Activated T-helper 9 cell treated with anti-CD3 and anti-CD28 coated beads, Interleukin-2, amount 50 U/mL, for 16 hours (primary cell): ENCODE measurements at regions not wholly inside any gene's neighbourhood (a gene's known extent, or its start where the extent isn't known, plus 50 kb on each side); places are given as distances from the start of the nearest gene placed in this dataset.
"Not testable (repeated sequence)": the region's sequence is repeated elsewhere in the genome, so short reads cannot be mapped to it uniquely, and the experiment has no call there.

Experiments used
- DNase-seq: peaks from one replicate; pipeline ENCODE4 v3.0.0-alpha.2; 2020; ENCODE audit warnings: low read depth

- DNase-seq: not testable (repeated sequence)
These were observed 914.7 kb downstream of the FOXD4L5 start for GRCh38 chr9:64370344-64370743.

GRCh38 chr9:64369644-64370043 lies 915.4 kb downstream of the FOXD4L5 start:
- DNase-seq: not testable (repeated sequence)

- DNase-seq: peak; percentile 74
These were observed 915.9 kb downstream of the FOXD4L5 start for GRCh38 chr9:64369114-64369513.

- DNase-seq: not testable (repeated sequence)
These were observed 916.4 kb downstream of the FOXD4L5 start for GRCh38 chr9:64368644-64368942.

GRCh38 chr9:64367826-64368643 lies 917.0 kb downstream of the FOXD4L5 start:
- DNase-seq: not testable (repeated sequence)
